ENCODE measurements at regions not wholly inside any gene's neighbourhood (a gene's known extent, or its start where the extent isn't known, plus 50 kb on each side); places are given as distances from the start of the nearest gene placed in this dataset.

DNA sequence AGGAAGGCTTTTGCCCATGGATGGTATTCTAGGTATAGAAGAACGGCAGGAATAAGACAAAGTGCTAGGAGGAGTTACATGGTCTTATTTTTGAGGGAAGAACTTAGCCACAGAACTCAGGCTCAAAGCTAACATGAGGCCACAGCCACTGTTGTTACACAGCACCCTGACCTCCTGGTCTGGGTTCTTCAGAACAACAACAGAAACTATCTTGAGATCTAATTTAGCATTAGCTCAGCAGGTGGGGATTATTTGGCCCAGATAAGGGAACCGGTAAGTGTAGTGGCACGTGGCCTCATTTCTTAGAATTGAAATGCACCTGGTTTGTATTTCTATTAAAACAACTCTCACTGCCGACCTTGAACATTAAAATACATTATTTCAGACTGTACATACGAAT lies 1168.7 kb upstream of the SEMA6A start:
- DNase-seq (ENCODE audit: low read depth): no peak
- TF ChIP-seq, protein P1, sequence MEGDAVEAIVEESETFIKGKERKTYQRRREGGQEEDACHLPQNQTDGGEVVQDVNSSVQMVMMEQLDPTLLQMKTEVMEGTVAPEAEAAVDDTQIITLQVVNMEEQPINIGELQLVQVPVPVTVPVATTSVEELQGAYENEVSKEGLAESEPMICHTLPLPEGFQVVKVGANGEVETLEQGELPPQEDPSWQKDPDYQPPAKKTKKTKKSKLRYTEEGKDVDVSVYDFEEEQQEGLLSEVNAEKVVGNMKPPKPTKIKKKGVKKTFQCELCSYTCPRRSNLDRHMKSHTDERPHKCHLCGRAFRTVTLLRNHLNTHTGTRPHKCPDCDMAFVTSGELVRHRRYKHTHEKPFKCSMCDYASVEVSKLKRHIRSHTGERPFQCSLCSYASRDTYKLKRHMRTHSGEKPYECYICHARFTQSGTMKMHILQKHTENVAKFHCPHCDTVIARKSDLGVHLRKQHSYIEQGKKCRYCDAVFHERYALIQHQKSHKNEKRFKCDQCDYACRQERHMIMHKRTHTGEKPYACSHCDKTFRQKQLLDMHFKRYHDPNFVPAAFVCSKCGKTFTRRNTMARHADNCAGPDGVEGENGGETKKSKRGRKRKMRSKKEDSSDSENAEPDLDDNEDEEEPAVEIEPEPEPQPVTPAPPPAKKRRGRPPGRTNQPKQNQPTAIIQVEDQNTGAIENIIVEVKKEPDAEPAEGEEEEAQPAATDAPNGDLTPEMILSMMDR (IDR thresholded peaks at IDR 0.05; ENCODE audit: low read depth, low read length, missing control alignments): no peak
- H3K4me3 ChIP-seq (ENCODE audit: low read depth, low read length): no peak overlapping the region

DNA sequence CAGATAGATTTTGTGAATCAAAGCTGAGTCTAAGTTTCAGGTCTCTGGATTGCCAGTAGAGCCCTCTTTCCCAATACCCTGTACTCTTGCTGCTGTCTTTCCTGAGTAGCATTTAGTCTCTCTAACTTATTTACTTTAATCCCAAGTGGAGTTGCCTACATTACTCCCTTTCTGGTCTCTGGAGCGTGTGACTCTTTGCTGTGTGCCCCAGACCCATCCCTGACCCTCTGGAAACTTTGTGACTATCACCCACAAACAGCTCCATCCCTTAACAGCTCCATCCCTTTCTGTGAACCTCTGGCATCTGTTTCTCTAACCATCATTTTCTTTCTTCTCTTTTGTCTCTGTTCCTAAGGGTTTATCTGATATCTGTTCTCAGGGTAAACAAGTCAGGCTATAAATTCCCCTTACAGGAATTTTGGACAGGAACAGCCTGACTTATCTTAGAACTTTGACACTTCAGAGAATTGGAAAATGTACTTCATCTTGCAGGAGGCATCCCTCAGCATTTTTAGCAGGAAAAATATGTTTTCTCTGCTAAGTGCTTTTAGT lies 1167.1 kb upstream of the SEMA6A start:
- no peak for DNase-seq (ENCODE audit: low read depth)
- TF ChIP-seq, protein P1 (IDR thresholded peaks at IDR 0.05; ENCODE audit: low read depth, low read length, missing control alignments): no peak
- no peak overlapping the region for H3K4me3 ChIP-seq (ENCODE audit: low read depth, low read length)

DNA sequence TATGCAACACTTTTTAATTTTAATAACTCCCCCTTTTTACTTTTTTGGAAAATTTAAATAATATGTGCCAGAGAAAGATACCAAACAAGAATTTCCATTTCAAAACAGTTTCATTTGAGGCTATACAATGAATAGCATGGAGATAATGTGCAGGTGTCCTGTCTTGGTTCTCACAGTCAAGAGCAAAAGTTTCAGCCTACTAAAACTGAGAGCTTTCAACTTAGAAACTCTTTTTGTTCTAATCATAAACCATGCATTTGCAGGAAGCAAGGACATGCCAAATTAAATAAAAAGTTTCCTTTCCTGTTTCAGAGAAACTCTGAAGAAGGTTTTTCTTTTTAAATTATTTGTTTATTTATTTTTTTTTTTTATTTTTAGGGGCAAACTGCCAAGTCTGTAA lies 1165.6 kb upstream of the SEMA6A start:
- H3K4me3 ChIP-seq (ENCODE audit: low read depth, low read length): no peak overlapping the region
- no peak for DNase-seq (ENCODE audit: low read depth)
- TF ChIP-seq, protein P1 (IDR thresholded peaks at IDR 0.05; ENCODE audit: low read depth, low read length, missing control alignments): no peak

DNA sequence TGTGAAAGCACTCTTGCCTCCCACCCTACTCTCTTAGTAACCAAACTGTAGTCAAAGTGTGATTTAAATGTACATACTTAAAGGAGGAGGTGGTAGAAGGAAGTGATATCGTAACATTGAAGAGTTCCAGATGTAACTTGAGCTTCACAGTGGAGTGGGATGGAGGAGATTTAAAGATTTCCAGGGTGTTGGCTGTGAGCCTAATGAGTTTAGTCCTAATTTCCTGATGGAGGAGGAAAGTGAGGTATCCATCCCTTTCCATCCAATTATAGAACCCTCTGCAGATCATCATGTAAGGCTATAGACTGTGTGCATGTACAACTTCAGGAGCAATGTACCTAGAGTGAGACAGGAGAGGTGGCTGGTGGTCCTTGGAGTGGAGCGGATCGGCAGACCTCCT lies 1163.9 kb upstream of the SEMA6A start:
- no peak for DNase-seq (ENCODE audit: low read depth)
- no peak overlapping the region for H3K4me3 ChIP-seq (ENCODE audit: low read depth, low read length)
- TF ChIP-seq, protein P1 (IDR thresholded peaks at IDR 0.05; ENCODE audit: low read depth, low read length, missing control alignments): no peak

DNA sequence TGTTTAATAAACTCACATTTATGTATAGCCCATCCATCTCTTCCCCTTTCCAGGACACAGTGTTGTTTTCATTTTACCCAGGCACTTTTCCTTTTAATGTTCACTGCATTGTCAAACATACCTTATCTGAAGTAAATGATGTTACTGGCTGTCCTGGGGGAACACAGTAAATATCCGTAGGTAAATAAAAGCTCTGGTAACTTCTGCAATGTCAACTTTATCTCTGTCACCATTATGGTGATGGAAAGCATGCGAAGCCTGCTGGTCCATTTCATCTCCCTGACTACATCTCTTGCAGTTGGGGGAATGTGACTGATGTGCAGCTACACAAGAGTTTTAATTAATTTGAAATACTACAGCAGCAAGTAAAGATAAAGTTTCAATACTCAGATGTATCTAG lies 1162.1 kb upstream of the SEMA6A start:
- no peak for DNase-seq (ENCODE audit: low read depth)
- TF ChIP-seq, protein P1 (IDR thresholded peaks at IDR 0.05; ENCODE audit: low read depth, low read length, missing control alignments): no peak
- no peak overlapping the region for H3K4me3 ChIP-seq (ENCODE audit: low read depth, low read length)

DNA sequence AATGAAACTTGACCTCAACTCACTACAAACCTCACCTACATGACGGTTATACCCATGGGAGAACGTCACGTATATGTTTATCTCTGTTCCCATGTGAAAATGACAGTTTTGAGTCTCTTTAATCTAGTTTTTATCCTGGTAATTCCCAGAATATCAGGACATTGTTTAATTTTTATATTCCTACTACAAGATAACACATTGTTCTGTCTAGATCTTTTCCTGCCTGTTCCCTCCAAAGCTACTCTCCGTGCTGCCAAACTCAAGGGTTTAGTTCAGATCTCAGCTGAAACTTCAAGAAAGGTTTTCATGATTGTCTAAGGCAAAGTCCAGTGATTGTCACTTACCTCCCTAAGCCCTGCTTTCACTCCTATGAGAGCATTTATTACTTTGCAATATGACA lies 1159.4 kb upstream of the SEMA6A start:
- TF ChIP-seq, protein P1 (IDR thresholded peaks at IDR 0.05; ENCODE audit: low read depth, low read length, missing control alignments): no peak
- no peak overlapping the region for H3K4me3 ChIP-seq (ENCODE audit: low read depth, low read length)
- DNase-seq (ENCODE audit: low read depth): no peak

DNA sequence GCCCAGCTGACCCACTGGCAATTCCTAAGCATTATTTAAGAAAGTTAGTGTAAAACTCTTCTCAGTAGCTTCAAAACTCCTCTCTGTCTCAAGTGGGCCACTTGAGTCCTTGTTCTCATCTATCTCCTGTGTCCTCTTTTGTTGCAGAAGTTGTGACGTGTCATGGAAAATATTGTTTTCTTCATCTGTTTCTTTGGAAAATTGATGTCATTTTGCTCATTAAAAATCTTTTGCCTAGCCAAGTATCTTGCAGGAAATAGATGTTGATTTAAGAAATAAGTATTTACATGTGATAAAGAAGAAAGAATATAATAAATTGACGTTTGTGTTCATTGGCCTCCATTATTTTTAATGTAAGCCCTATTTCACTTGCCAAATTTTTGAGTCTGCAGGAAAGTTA lies 1158.4 kb upstream of the SEMA6A start:
- DNase-seq (ENCODE audit: low read depth): no peak
- TF ChIP-seq, protein P1 (IDR thresholded peaks at IDR 0.05; ENCODE audit: low read depth, low read length, missing control alignments): no peak
- H3K4me3 ChIP-seq (ENCODE audit: low read depth, low read length): no peak overlapping the region
